Nephron progenitor cell (in vitro differentiated cells): ENCODE measurements at regions not wholly inside any gene's neighbourhood (a gene's known extent, or its start where the extent isn't known, plus 50 kb on each side); places are given as distances from the start of the nearest gene placed in this dataset.
A peak's percentile ranks its signal among the peaks of the same experiment; 100 is the strongest.

Source experiments
- DNase-seq: peaks from one replicate; pipeline ENCODE4 v3.0.0; 2021
- H3K27ac Mint-ChIP-seq: 2 replicates; pipeline ENCODE4 v1.8.0; 2021; ENCODE audit warnings: mild to moderate bottlenecking, moderate library complexity, mixed read lengths
- H3K27me3 Mint-ChIP-seq: 2 replicates; pipeline ENCODE4 v1.8.0; 2021; ENCODE audit warnings: mild to moderate bottlenecking, low read depth, mixed read lengths; ENCODE audit not compliant: poor library complexity
- H3K36me3 Mint-ChIP-seq: 2 replicates; pipeline ENCODE4 v1.8.0; 2021; ENCODE audit warnings: low read depth, mixed read lengths
- H3K4me1 Mint-ChIP-seq: 2 replicates; pipeline ENCODE4 v1.8.0; 2021; ENCODE audit warnings: mixed read lengths
- H3K4me3 Mint-ChIP-seq: 2 replicates; pipeline ENCODE4 v1.8.0; 2021; ENCODE audit warnings: mild to moderate bottlenecking, moderate library complexity, mixed read lengths
- H3K9me3 Mint-ChIP-seq: 2 replicates; pipeline ENCODE4 v1.8.0; 2021; ENCODE audit warnings: mild to moderate bottlenecking, moderate library complexity, mixed read lengths
- CTCF ChIP-seq: fragments of 200-600 bp; sonication (generic); IDR thresholded peaks from 2 replicates; pipeline ENCODE4 v1.5.0; 2021; ENCODE audit warnings: antibody characterized with exemption

GRCh38 chr18:71541643-71542042 lies 1002.5 kb downstream of the CBLN2 start:
- DNase-seq = no peak
- TF ChIP-seq CTCF = no peak
- Mint-ChIP-seq H3K27me3 (peaks cover 4% of the 10 kb centered on the region), H3K27ac (no peak overlapping the region), H3K9me3 (peaks cover 8% of the 10 kb centered on the region), H3K4me1 (no peaks in the 10 kb centered on the region), H3K36me3 (no peaks in the 10 kb centered on the region), H3K4me3 (no peak overlapping the region)

- TF ChIP-seq CTCF = no peak
- Mint-ChIP-seq H3K4me1 (no peaks in the 10 kb centered on the region), H3K4me3 (no peak overlapping the region), H3K27me3 (no peaks in the 10 kb centered on the region), H3K27ac (no peak overlapping the region), H3K36me3 (no peaks in the 10 kb centered on the region), H3K9me3 (no peaks in the 10 kb centered on the region)
- no peak for DNase-seq
Measured at GRCh38 chr18:71529703-71530303, 1014.3 kb downstream of the CBLN2 start.

GRCh38 chr18:71523483-71524435 lies 1020.4 kb downstream of the CBLN2 start:
- DNase-seq = no peak
- no peak for TF ChIP-seq CTCF
- H3K4me1 Mint-ChIP-seq = no peaks in the 10 kb centered on the region
- H3K9me3 Mint-ChIP-seq = no peaks in the 10 kb centered on the region
- H3K27me3 Mint-ChIP-seq = no peaks in the 10 kb centered on the region
- H3K4me3 Mint-ChIP-seq = no peak overlapping the region
- H3K27ac Mint-ChIP-seq = no peak overlapping the region
- no peaks in the 10 kb centered on the region for H3K36me3 Mint-ChIP-seq

GRCh38 chr18:71505526-71505925 lies 1038.6 kb downstream of the CBLN2 start:
- Mint-ChIP-seq H3K4me1 (no peaks in the 10 kb centered on the region), H3K4me3 (no peak overlapping the region), H3K27ac (no peak overlapping the region), H3K9me3 (peaks cover 9% of the 10 kb centered on the region), H3K27me3 (no peaks in the 10 kb centered on the region), H3K36me3 (no peaks in the 10 kb centered on the region)
- no peak for TF ChIP-seq CTCF
- no peak for DNase-seq

GRCh38 chr18:71503222-71503621 lies 1040.9 kb downstream of the CBLN2 start:
- H3K9me3 Mint-ChIP-seq = peaks cover 9% of the 10 kb centered on the region
- H3K36me3 Mint-ChIP-seq = no peaks in the 10 kb centered on the region
- TF ChIP-seq CTCF = no peak
- peak overlapping the region; percentile 9 for H3K27ac Mint-ChIP-seq
- no peak overlapping the region for H3K4me3 Mint-ChIP-seq
- H3K4me1 Mint-ChIP-seq = no peaks in the 10 kb centered on the region
- no peak for DNase-seq
- peaks cover 3% of the 10 kb centered on the region for H3K27me3 Mint-ChIP-seq
